H1 (cell line): ENCODE measurements at regions not wholly inside any gene's neighbourhood (a gene's known extent, or its start where the extent isn't known, plus 50 kb on each side); places are given as distances from the start of the nearest gene placed in this dataset.
"Not testable (repeated sequence)": the region's sequence is repeated elsewhere in the genome, so short reads cannot be mapped to it uniquely, and the experiment has no call there.

ENCODE experiments used
- CTCF ChIA-PET: fragments of 300-600 bp; sonication (Branson Sonifier 250); formaldehyde crosslinking; loops from one replicate; lab custom pipeline; 2021; ENCODE audit not compliant: partially characterized antibody; lab: Charles Lee
- POLR2A ChIA-PET: fragments of 300-600 bp; sonication (Branson Sonifier 250); formaldehyde crosslinking; loops from one replicate; lab custom pipeline; 2021; ENCODE audit warnings: inconsistent platforms; ENCODE audit not compliant: partially characterized antibody; lab: Charles Lee
- DNase-seq, 2 experiments: peaks; one replicate each; pipeline versions ENCODE4 v3.0.0 to v3.0.0-alpha.2; 2010 to 2022; ENCODE audit warnings: low spot score in 2 of 2, low read depth in 1 of 2, mixed read lengths in 1 of 2
- FAIRE-seq: peaks from 2 replicates; lab custom pipeline; 2011; peaks lifted over from hg19 to GRCh38; lab: Jason Lieb, UNC
- H2AFZ ChIP-seq: 2 replicates; pipeline ENCODE4 v1.8.1; 2012; ENCODE audit warnings: low read length, inconsistent platforms
- H2AK5ac ChIP-seq: 2 replicates; pipeline ENCODE4 v1.6.1; 2013; ENCODE audit warnings: low read depth, low read length
- H2BK120ac ChIP-seq: replicated peaks from 2 replicates; pipeline ENCODE3; 2013; ENCODE audit warnings: low read depth, low read length, inconsistent platforms
- H2BK12ac ChIP-seq: 2 replicates; pipeline ENCODE4 v1.6.1; 2013; ENCODE audit warnings: low read depth, low read length
- H2BK15ac ChIP-seq: 2 replicates; pipeline ENCODE4 v1.6.1; 2013; ENCODE audit warnings: low read length
- H2BK20ac ChIP-seq: 2 replicates; pipeline ENCODE4 v1.6.1; 2013; ENCODE audit warnings: low read length
- H2BK5ac ChIP-seq: 2 replicates; pipeline ENCODE4 v1.6.1; 2013; ENCODE audit warnings: low read depth, low read length
- H3K14ac ChIP-seq: 2 replicates; pipeline ENCODE4 v1.6.1; 2013; ENCODE audit warnings: inconsistent platforms; ENCODE audit not compliant: insufficient read length
- H3K18ac ChIP-seq: 2 replicates; pipeline ENCODE4 v1.6.1; 2013; ENCODE audit warnings: low read length; ENCODE audit errors: extremely low read depth
- H3K23ac ChIP-seq: 2 replicates; pipeline ENCODE4 v1.6.1; 2013; ENCODE audit warnings: inconsistent platforms; ENCODE audit not compliant: insufficient read length
- H3K23me2 ChIP-seq: 2 replicates; pipeline ENCODE4 v1.6.1; 2013; ENCODE audit warnings: low read depth, low read length
- H3K27ac ChIP-seq: 2 replicates; pipeline ENCODE4 v1.6.1; 2011; ENCODE audit warnings: low read depth, low read length, inconsistent platforms
- H3K27me3 ChIP-seq, 4 experiments: replicated peaks in 1 of 4; 1 replicate in 1 of 4; 2 replicates in 3 of 4; pipeline versions ENCODE4 v1.6.1 to v1.8.1; 2011 to 2013; ENCODE audit warnings: low read length in 3 of 4, mild to moderate bottlenecking in 3 of 4, inconsistent platforms in 2 of 4, mixed read lengths in 2 of 4, moderate library complexity in 1 of 4; ENCODE audit not compliant: control insufficient read depth in 3 of 4, insufficient read depth in 3 of 4; ENCODE audit errors: extremely low read depth in 1 of 4
- H3K36me3 ChIP-seq, 4 experiments: 2 replicates each; pipeline versions ENCODE4 v1.6.1 to v1.8.1; 2011 to 2013; ENCODE audit warnings: mild to moderate bottlenecking in 4 of 4, low read length in 3 of 4, moderate library complexity in 2 of 4, control low read depth in 1 of 4, inconsistent platforms in 1 of 4; ENCODE audit not compliant: insufficient read depth in 4 of 4, control insufficient read depth in 2 of 4
- H3K4ac ChIP-seq: replicated peaks from 2 replicates; pipeline ENCODE3; 2013; ENCODE audit warnings: low read length, low read depth, mixed read lengths, inconsistent platforms; ENCODE audit not compliant: insufficient read length
- H3K4me1 ChIP-seq, 4 experiments: replicated peaks in 1 of 4; 1 replicate in 1 of 4; 2 replicates in 3 of 4; pipeline versions ENCODE4 v1.6.1 to v1.8.1; 2011 to 2013; ENCODE audit warnings: low read length in 3 of 4, inconsistent platforms in 2 of 4, mixed read lengths in 1 of 4; ENCODE audit not compliant: insufficient read depth in 4 of 4, control insufficient read depth in 3 of 4
- H3K4me2 ChIP-seq, 2 experiments: 2 replicates each; pipeline versions ENCODE4 v1.6.1 to v1.8.1; 2011 to 2013; ENCODE audit warnings: low read depth in 2 of 2, low read length in 2 of 2, control low read depth in 1 of 2, inconsistent platforms in 1 of 2, mild to moderate bottlenecking in 1 of 2; ENCODE audit not compliant: insufficient read depth in 1 of 2
- H3K4me3 ChIP-seq, 4 experiments: fragments of 200-600, 300-600 bp in 1 of 4; sonication (generic), shearing (Covaris generic), sonication (Bioruptor Twin) in 1 of 4; 2 replicates each; pipeline versions ENCODE4 v1.5.1 to v1.8.1; 2011 to 2016; ENCODE audit warnings: low read length in 4 of 4, low read depth in 3 of 4, control low read depth in 2 of 4, inconsistent platforms in 2 of 4, mild to moderate bottlenecking in 2 of 4, mixed read lengths in 1 of 4, moderate library complexity in 1 of 4; ENCODE audit not compliant: insufficient read depth in 2 of 4; ENCODE audit errors: extremely low read depth in 1 of 4
- H3K56ac ChIP-seq: replicated peaks from 2 replicates; pipeline ENCODE3; 2013; ENCODE audit warnings: low read depth, mild to moderate bottlenecking, mixed read lengths, low read length, inconsistent platforms; ENCODE audit not compliant: insufficient read length
- H3K79me1 ChIP-seq: 2 replicates; pipeline ENCODE4 v1.6.1; 2013; ENCODE audit warnings: low read depth, low read length, control low read depth
- H3K79me2 ChIP-seq, 2 experiments: 2 replicates each; pipeline versions ENCODE4 v1.6.1 to v1.8.1; 2012 to 2013; ENCODE audit warnings: low read length in 2 of 2, mild to moderate bottlenecking in 2 of 2, inconsistent platforms in 1 of 2; ENCODE audit not compliant: insufficient read depth in 2 of 2, control insufficient read depth in 1 of 2
- H3K9ac ChIP-seq, 4 experiments: replicated peaks in 1 of 4; 1 replicate in 1 of 4; 2 replicates in 3 of 4; pipeline versions ENCODE4 v1.6.1 to v1.8.1; 2011 to 2013; ENCODE audit warnings: low read depth in 3 of 4, low read length in 3 of 4, control low read depth in 2 of 4, mild to moderate bottlenecking in 2 of 4, moderate library complexity in 2 of 4, inconsistent platforms in 1 of 4; ENCODE audit errors: extremely low read depth in 1 of 4
- H3K9me3 ChIP-seq, 2 experiments: 2 replicates each; pipeline versions ENCODE4 v1.6.1 to v1.8.1; 2012 to 2013; ENCODE audit warnings: mild to moderate bottlenecking in 2 of 2, moderate library complexity in 2 of 2, control low read depth in 1 of 2, inconsistent platforms in 1 of 2, low read depth in 1 of 2, low read length in 1 of 2, mixed read lengths in 1 of 2; ENCODE audit not compliant: insufficient read depth in 2 of 2
- H4K20me1 ChIP-seq, 2 experiments: replicated peaks in 1 of 2; 2 replicates each; pipeline versions ENCODE3 to v1.8.1; 2011 to 2013; ENCODE audit warnings: inconsistent platforms in 2 of 2, low read length in 2 of 2, mild to moderate bottlenecking in 1 of 2; ENCODE audit not compliant: insufficient read depth in 2 of 2, control insufficient read depth in 1 of 2
- H4K5ac ChIP-seq: 2 replicates; pipeline ENCODE4 v1.6.1; 2013; ENCODE audit warnings: low read length, low read depth, mixed read lengths, inconsistent platforms; ENCODE audit not compliant: insufficient read length
- H4K8ac ChIP-seq: 2 replicates; pipeline ENCODE4 v1.8.0; 2013; ENCODE audit warnings: mild to moderate bottlenecking, moderate library complexity, low read length, inconsistent platforms; ENCODE audit not compliant: insufficient read depth; ENCODE audit errors: extremely low read depth
- H4K91ac ChIP-seq: replicated peaks from 2 replicates; pipeline ENCODE3; 2013; ENCODE audit warnings: low read length, mixed read lengths, inconsistent platforms; ENCODE audit not compliant: insufficient read length
- WGBS, 2 experiments: shearing (Covaris generic) in 1 of 2; methylation state at CpG; one replicate each; pipeline versions ENCODE4 v1.1.6 to v1.1.7; 2013 to 2015; ENCODE audit warnings: low lambda C conversion rate in 2 of 2, mixed read lengths in 2 of 2, inconsistent platforms in 1 of 2, low coverage in 1 of 2, missing lambda C conversion rate in 1 of 2; ENCODE audit not compliant: insufficient replicate concordance in 2 of 2, insufficient coverage in 1 of 2, insufficient read length in 1 of 2; ENCODE audit errors: extremely low coverage in 1 of 2, missing lambda C conversion rate in 1 of 2; 5-methylcytosine and 5-hydroxymethylcytosine counted together

GRCh38 chr2:17204214-17204613 is 314.0 kb downstream of the RAD51AP2 start:
- H2AK5ac ChIP-seq, H3K79me1 ChIP-seq, H3K4ac ChIP-seq, H3K4me1 ChIP-seq, H4K5ac ChIP-seq, DNase-seq, H2BK120ac ChIP-seq, H3K18ac ChIP-seq, H2BK12ac ChIP-seq, FAIRE-seq, H3K9ac ChIP-seq, H3K36me3 ChIP-seq, H4K20me1 ChIP-seq, H3K4me2 ChIP-seq, H3K23me2 ChIP-seq, H3K27ac ChIP-seq, H3K79me2 ChIP-seq, H3K4me3 ChIP-seq, H4K8ac ChIP-seq, H3K23ac ChIP-seq, H3K9me3 ChIP-seq, H3K27me3 ChIP-seq, H2BK15ac ChIP-seq, CTCF ChIA-PET, H3K56ac ChIP-seq, H2BK20ac ChIP-seq, H2BK5ac ChIP-seq, H4K91ac ChIP-seq, H3K14ac ChIP-seq, H2AFZ ChIP-seq, POLR2A ChIA-PET: not testable (repeated sequence)
- 69% methylated on average over 1 of the region's 1 CpG; no CpG with 5 or more reads in 1 of the 2 experiments for WGBS, 2 experiments

GRCh38 chr2:17202628-17203027 is 315.6 kb downstream of the RAD51AP2 start:
- not testable (repeated sequence) for H3K9ac ChIP-seq, FAIRE-seq

More at GRCh38 chr2:17202628-17203027, 315.6 kb downstream of the RAD51AP2 start:
- H3K4me1 ChIP-seq, H4K5ac ChIP-seq, H2BK15ac ChIP-seq, H2BK120ac ChIP-seq, H2AFZ ChIP-seq, H3K36me3 ChIP-seq, H2AK5ac ChIP-seq, H3K56ac ChIP-seq, DNase-seq, H3K27me3 ChIP-seq, H3K9me3 ChIP-seq, H2BK12ac ChIP-seq, H3K23ac ChIP-seq, H3K27ac ChIP-seq, H3K4me3 ChIP-seq, H3K14ac ChIP-seq, H4K91ac ChIP-seq, H2BK20ac ChIP-seq, H3K23me2 ChIP-seq, H3K79me1 ChIP-seq, H3K4me2 ChIP-seq, H2BK5ac ChIP-seq, H3K18ac ChIP-seq, POLR2A ChIA-PET, H3K79me2 ChIP-seq, H4K20me1 ChIP-seq, H4K8ac ChIP-seq, H3K4ac ChIP-seq: not testable (repeated sequence)
- 89% methylated on average over 4 of the region's 4 CpGs; no CpG with 5 or more reads in 1 of the 2 experiments for WGBS, 2 experiments
- CTCF ChIA-PET: interaction anchor here (0.6 to 0.7 kb wide), 2 partner anchors 434 to 440 kb away, joined by 3 read pairs; no protein-coding TSS in a partner anchor
